GM23248 (cell line): ENCODE measurements at regions not wholly inside any gene's neighbourhood (a gene's known extent, or its start where the extent isn't known, plus 50 kb on each side); places are given as distances from the start of the nearest gene placed in this dataset.

Experiments
- DNase-seq: peaks from one replicate; pipeline ENCODE4 v3.0.0-alpha.2; 2015
- H2AFZ ChIP-seq: fragments of 200-600 bp; sonication (generic); 2 replicates; pipeline ENCODE4 v1.6.1; 2016; ENCODE audit warnings: antibody characterized with exemption
- H3F3A ChIP-seq: fragments of 200-600 bp; sonication (generic); 2 replicates; pipeline ENCODE4 v1.6.1; 2016; ENCODE audit warnings: mild to moderate bottlenecking, antibody characterized with exemption, mixed run types; ENCODE audit not compliant: insufficient read depth
- H3K27ac ChIP-seq: fragments of 200-600 bp; sonication (generic); 2 replicates; pipeline ENCODE4 v1.5.1; 2016; ENCODE audit warnings: mild to moderate bottlenecking
- H3K27me3 ChIP-seq: fragments of 200-600 bp; sonication (generic); replicated peaks from 2 replicates; pipeline ENCODE4 v1.6.1; 2016; ENCODE audit warnings: mild to moderate bottlenecking; ENCODE audit not compliant: insufficient read depth
- H3K36me3 ChIP-seq: fragments of 200-600 bp; sonication (generic); 2 replicates; pipeline ENCODE4 v1.6.1; 2016; ENCODE audit warnings: low read depth, mild to moderate bottlenecking
- H3K4me1 ChIP-seq: fragments of 200-600 bp; sonication (generic); 2 replicates; pipeline ENCODE4 v1.6.1; 2016; ENCODE audit warnings: mild to moderate bottlenecking; ENCODE audit not compliant: insufficient read depth
- H3K4me2 ChIP-seq: fragments of 200-600 bp; sonication (generic); one replicate; pipeline ENCODE4 v1.6.1; 2016; ENCODE audit warnings: mild to moderate bottlenecking; ENCODE audit not compliant: unreplicated experiment
- H3K4me3 ChIP-seq: fragments of 200-600 bp; sonication (generic); 2 replicates; pipeline ENCODE4 v1.5.1; 2016; ENCODE audit warnings: mild to moderate bottlenecking
- H3K79me2 ChIP-seq: fragments of 200-600 bp; sonication (generic); 2 replicates; pipeline ENCODE4 v1.6.1; 2016; ENCODE audit warnings: mild to moderate bottlenecking; ENCODE audit not compliant: insufficient read depth
- H3K9ac ChIP-seq: fragments of 200-600 bp; sonication (generic); 2 replicates; pipeline ENCODE4 v1.6.1; 2016; ENCODE audit warnings: mild to moderate bottlenecking
- H3K9me2 ChIP-seq: fragments of 200-600 bp; sonication (generic); 2 replicates; pipeline ENCODE4 v1.6.1; 2016; ENCODE audit warnings: mixed run types, mild to moderate bottlenecking, moderate library complexity; ENCODE audit not compliant: insufficient read depth
- H3K9me3 ChIP-seq: fragments of 200-600 bp; sonication (generic); one replicate; pipeline ENCODE4 v1.6.1; 2017; ENCODE audit warnings: low read depth
- H4K20me1 ChIP-seq: fragments of 200-600 bp; sonication (generic); 2 replicates; pipeline ENCODE4 v1.6.0; 2016; ENCODE audit not compliant: insufficient read depth
- EZH2 ChIP-seq: fragments of 200-600 bp; sonication (generic); IDR thresholded peaks from 2 replicates; pipeline ENCODE4 v1.6.1; 2018; ENCODE audit warnings: antibody characterized with exemption, mild to moderate bottlenecking; ENCODE audit not compliant: insufficient read depth, poor library complexity, severe bottlenecking
- EZH2phosphoT487 ChIP-seq: fragments of 200-600 bp; sonication (generic); IDR thresholded peaks from 2 replicates; pipeline ENCODE4 v1.6.1; 2018; ENCODE audit warnings: antibody characterized with exemption, moderate library complexity, mild to moderate bottlenecking, low read depth; ENCODE audit not compliant: insufficient read depth
- WGBS, 2 experiments: methylation state at CpG; one replicate each; pipeline ENCODE4 v1.1.6; 2015 to 2017; ENCODE audit warnings: low lambda C conversion rate in 2 of 2, low coverage in 1 of 2; ENCODE audit errors: missing lambda C conversion rate in 2 of 2; 5-methylcytosine and 5-hydroxymethylcytosine counted together
- in situ Hi-C: fragments of 300-500 bp; cut with MboI; formaldehyde crosslinking; loops from 2 replicates; pipeline ENCODE4 v1.15.0; 2020

- in situ Hi-C loops, result no loop called here
- H3K9me2 ChIP-seq, result no peaks in the 10 kb centered on the region
- no peaks in the 10 kb centered on the region for H3K4me1 ChIP-seq
- no peaks in the 10 kb centered on the region for H3F3A ChIP-seq
- H3K27me3 ChIP-seq, result peaks cover 5% of the 10 kb centered on the region; the same call in 1 of the 2 replicates
- no peak overlapping the region for H3K4me3 ChIP-seq
- TF ChIP-seq EZH2 (no peak), EZH2phosphoT487 (no peak)
- no peak overlapping the region for H3K27ac ChIP-seq
- 61 to 66% methylated on average over 6 of the region's 6 CpGs for WGBS, 2 experiments
- DNase-seq, result no peak
- H3K4me2 ChIP-seq, result no peak overlapping the region
- H3K79me2 ChIP-seq, result no peaks in the 10 kb centered on the region
- H3K36me3 ChIP-seq, result no peaks in the 10 kb centered on the region
- no peak overlapping the region for H2AFZ ChIP-seq
- no peaks in the 10 kb centered on the region for H4K20me1 ChIP-seq
- H3K9ac ChIP-seq, result no peak overlapping the region
- no peaks in the 10 kb centered on the region for H3K9me3 ChIP-seq
Measured at GRCh38 chr12:5210923-5211290, 167.2 kb downstream of the KCNA5 start.

DNA sequence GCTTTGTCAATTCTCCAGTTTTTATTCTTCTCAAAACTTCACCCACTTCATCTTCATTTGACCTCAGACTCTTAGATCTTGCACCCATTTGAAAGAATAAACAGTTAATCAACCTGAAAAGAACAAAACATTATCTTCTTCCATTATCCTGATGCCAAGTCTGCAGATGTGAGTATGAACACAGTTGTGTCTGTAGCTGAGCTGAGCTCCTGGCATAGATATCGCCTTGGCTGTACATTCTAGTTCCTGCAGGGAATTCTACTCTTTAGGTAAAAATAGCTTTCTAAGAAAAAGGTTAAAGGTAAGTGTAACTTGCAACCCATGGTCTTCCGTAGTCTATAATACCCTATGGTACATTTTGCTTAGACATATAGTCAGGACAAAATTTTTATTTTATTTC lies 169.7 kb downstream of the KCNA5 start:
- Histone ChIP-seq H3K4me3 (no peak overlapping the region), H3K27me3 (peaks cover 5% of the 10 kb centered on the region; the same call in 1 of the 2 replicates), H3K4me1 (no peaks in the 10 kb centered on the region), H3K9me3 (no peaks in the 10 kb centered on the region), H4K20me1 (no peaks in the 10 kb centered on the region), H3K4me2 (no peak overlapping the region), H2AFZ (no peak overlapping the region), H3F3A (no peaks in the 10 kb centered on the region), H3K9me2 (no peaks in the 10 kb centered on the region), H3K79me2 (no peaks in the 10 kb centered on the region), H3K9ac (no peak overlapping the region), H3K27ac (no peak overlapping the region), H3K36me3 (no peaks in the 10 kb centered on the region)
- in situ Hi-C loops, result no loop called here
- DNase-seq, result no peak
- TF ChIP-seq EZH2phosphoT487 (no peak), EZH2 (no peak)
- WGBS, 2 experiments, result 48 to 53% methylated on average over 2 of the region's 2 CpGs

DNA sequence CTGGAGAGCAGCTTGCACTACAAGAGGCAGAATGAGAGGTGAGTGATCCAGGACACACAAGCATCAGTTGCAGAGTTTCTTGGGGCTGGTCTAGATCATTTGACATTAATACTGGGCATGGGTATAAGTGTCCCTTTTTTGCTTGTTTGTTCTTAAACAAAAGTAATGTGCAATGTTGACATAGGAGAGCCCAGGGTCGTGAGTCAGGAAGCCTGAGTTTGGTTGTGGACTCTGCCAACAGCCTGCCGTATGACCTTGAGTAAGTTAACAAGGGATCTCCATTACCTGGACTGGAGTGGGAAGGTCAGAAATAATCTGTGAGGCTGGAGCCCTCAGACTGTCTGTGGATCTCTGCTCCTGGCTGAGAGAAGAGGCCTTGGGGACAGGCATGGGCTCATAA lies 170.3 kb downstream of the KCNA5 start:
- in situ Hi-C loops, result no loop called here
- Histone ChIP-seq H3K9me3 (no peaks in the 10 kb centered on the region), H3K79me2 (no peaks in the 10 kb centered on the region), H3K9me2 (no peaks in the 10 kb centered on the region), H3K4me1 (no peaks in the 10 kb centered on the region), H3K27ac (no peak overlapping the region), H2AFZ (no peak overlapping the region), H3F3A (no peaks in the 10 kb centered on the region), H3K4me2 (no peak overlapping the region), H3K36me3 (no peaks in the 10 kb centered on the region), H4K20me1 (no peaks in the 10 kb centered on the region), H3K27me3 (peaks cover 5% of the 10 kb centered on the region; the same call in 1 of the 2 replicates), H3K4me3 (no peak overlapping the region), H3K9ac (no peak overlapping the region)
- TF ChIP-seq EZH2, result no peak
- no peak for TF ChIP-seq EZH2phosphoT487
- WGBS, 2 experiments, result 56 to 68% methylated on average over 2 of the region's 2 CpGs
- DNase-seq, result no peak

- Histone ChIP-seq H3K9ac (no peak overlapping the region), H3K36me3 (no peaks in the 10 kb centered on the region), H3K4me3 (no peak overlapping the region), H4K20me1 (no peaks in the 10 kb centered on the region), H3K27ac (no peak overlapping the region), H2AFZ (no peak overlapping the region), H3K27me3 (no peaks in the 10 kb centered on the region; the same call in 1 of the 2 replicates), H3K9me2 (no peaks in the 10 kb centered on the region), H3K4me2 (no peak overlapping the region), H3F3A (no peaks in the 10 kb centered on the region), H3K79me2 (no peaks in the 10 kb centered on the region), H3K9me3 (no peaks in the 10 kb centered on the region), H3K4me1 (no peaks in the 10 kb centered on the region)
- WGBS, 2 experiments, result 41 to 50% methylated on average over 6 of the region's 6 CpGs
- no peak for DNase-seq
- TF ChIP-seq EZH2phosphoT487 (no peak), EZH2 (no peak)
- in situ Hi-C loops, result no loop called here
Measured at GRCh38 chr12:5217936-5218335, 174.3 kb downstream of the KCNA5 start.

DNA sequence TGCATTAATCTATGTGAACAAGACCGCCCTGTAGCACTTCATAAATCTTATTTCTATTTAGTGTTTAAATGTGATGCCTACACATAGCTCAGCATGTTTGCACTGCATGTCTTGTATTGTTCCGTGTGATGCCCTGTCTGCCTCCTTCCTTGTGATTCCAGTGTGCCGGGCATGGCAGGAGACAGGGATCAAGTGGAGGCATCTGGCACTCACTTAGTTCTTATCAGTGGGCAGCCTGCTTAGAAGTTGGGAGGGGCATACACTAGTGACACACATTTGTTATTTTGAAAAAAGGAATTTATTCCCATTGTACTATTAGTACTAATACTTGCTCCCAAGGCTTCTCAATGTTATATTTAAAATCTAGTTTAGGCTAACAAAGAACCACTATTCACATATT lies 176.4 kb downstream of the KCNA5 start:
- Histone ChIP-seq H3K9me3 (no peaks in the 10 kb centered on the region), H3K9me2 (no peaks in the 10 kb centered on the region), H3K4me3 (no peak overlapping the region), H3K4me2 (no peak overlapping the region), H3K27me3 (no peaks in the 10 kb centered on the region; the same call in 1 of the 2 replicates), H2AFZ (no peak overlapping the region), H3K4me1 (no peaks in the 10 kb centered on the region), H4K20me1 (no peaks in the 10 kb centered on the region), H3K36me3 (no peaks in the 10 kb centered on the region), H3K9ac (no peak overlapping the region), H3F3A (no peaks in the 10 kb centered on the region), H3K27ac (no peak overlapping the region), H3K79me2 (no peaks in the 10 kb centered on the region)
- 54 to 56% methylated on average over 3 of the region's 3 CpGs for WGBS, 2 experiments
- DNase-seq, result no peak
- no peak for TF ChIP-seq EZH2phosphoT487
- TF ChIP-seq EZH2, result no peak
- in situ Hi-C loops, result no loop called here
